ENCODE measurements at regions not wholly inside any gene's neighbourhood (a gene's known extent, or its start where the extent isn't known, plus 50 kb on each side); places are given as distances from the start of the nearest gene placed in this dataset.

GRCh38 chr2:172373766-172374165 lies 53.6 kb upstream of the ITGA6 start:
- TF ChIP-seq CTCF (IDR thresholded peaks at IDR 0.05; ENCODE audit: low read depth, low read length, missing control alignments) = no peak

GRCh38 chr2:172374318-172375240 lies 52.8 kb upstream of the ITGA6 start:
- TF ChIP-seq CTCF (IDR thresholded peaks at IDR 0.05; ENCODE audit: low read depth, low read length, missing control alignments) = no peak
- no peak overlapping the region for H3K4me3 ChIP-seq (replicated peaks; ENCODE audit: low read depth, low read length)
- DNase-seq (ENCODE audit: extremely low read depth, low read depth) = no peak

More at GRCh38 chr2:172373766-172374165, 53.6 kb upstream of the ITGA6 start:
- no peak overlapping the region for H3K4me3 ChIP-seq (replicated peaks; ENCODE audit: low read depth, low read length)
- no peak for DNase-seq (ENCODE audit: extremely low read depth, low read depth)

DNA sequence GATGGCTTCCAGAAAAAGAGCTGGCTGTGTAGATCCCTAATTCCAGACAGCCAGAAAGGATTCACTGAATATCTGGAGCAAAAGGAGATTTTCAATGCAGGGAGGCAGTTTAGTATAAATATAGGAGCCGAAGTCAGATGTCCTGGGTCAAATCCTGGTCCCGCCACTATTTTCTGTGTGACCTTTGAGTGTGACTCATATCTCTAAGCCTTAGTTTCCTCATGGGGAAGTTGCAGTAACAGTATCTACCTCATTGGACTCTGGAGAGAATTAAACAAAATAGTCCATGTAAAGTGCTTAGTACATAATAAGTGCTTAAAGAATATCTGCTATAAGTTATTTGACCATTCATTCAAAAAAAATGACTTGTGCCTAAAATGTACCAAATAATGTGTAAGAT lies 52.1 kb upstream of the ITGA6 start:
- no peak for DNase-seq (ENCODE audit: extremely low read depth, low read depth)
- no peak overlapping the region for H3K4me3 ChIP-seq (replicated peaks; ENCODE audit: low read depth, low read length)
- no peak for TF ChIP-seq CTCF (IDR thresholded peaks at IDR 0.05; ENCODE audit: low read depth, low read length, missing control alignments)

GRCh38 chr2:172376016-172376415 lies 51.4 kb upstream of the ITGA6 start:
- no peak for TF ChIP-seq CTCF (IDR thresholded peaks at IDR 0.05; ENCODE audit: low read depth, low read length, missing control alignments)
- H3K4me3 ChIP-seq (replicated peaks; ENCODE audit: low read depth, low read length) = no peak overlapping the region
- DNase-seq (ENCODE audit: extremely low read depth, low read depth) = no peak

DNA sequence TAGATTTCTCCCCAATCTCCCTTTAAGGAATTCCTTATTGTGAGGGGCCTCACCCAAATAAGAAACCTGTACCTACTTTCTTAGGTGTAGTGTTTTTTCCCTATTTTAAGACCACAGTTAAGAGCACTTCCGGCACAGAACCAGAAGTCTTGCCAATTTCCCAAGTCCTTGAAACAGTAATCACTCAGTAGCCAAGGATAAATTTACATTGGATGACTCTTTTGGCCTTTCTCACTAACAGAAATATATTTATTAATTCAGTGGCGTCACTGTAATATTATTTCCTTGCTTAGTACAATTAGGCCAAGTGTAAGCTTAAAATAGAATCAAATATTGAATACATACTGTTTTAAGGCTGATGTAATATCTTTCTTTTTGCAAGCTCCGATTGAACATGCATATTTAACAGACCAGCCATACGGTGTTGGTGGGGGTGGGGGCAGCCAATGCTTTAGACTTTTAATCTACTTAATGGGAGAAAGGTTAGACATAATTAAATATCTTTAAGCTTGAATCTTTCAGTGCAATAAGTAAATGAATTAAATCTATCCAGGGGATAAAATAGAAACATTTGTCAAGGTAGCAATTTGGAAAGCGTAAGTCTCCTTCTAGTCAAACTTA lies 50.8 kb upstream of the ITGA6 start:
- no peak for TF ChIP-seq CTCF (IDR thresholded peaks at IDR 0.05; ENCODE audit: low read depth, low read length, missing control alignments)
- DNase-seq (ENCODE audit: extremely low read depth, low read depth) = no peak
- no peak overlapping the region for H3K4me3 ChIP-seq (replicated peaks; ENCODE audit: low read depth, low read length)

GRCh38 chr2:172377408-172377807 lies 50.0 kb upstream of the ITGA6 start:
- TF ChIP-seq CTCF (IDR thresholded peaks at IDR 0.05; ENCODE audit: low read depth, low read length, missing control alignments) = no peak
- no peak overlapping the region for H3K4me3 ChIP-seq (replicated peaks; ENCODE audit: low read depth, low read length)
- no peak for DNase-seq (ENCODE audit: extremely low read depth, low read depth)

Data from HFF-Myc (cell line).